ENCODE measurements at regions not wholly inside any gene's neighbourhood (a gene's known extent, or its start where the extent isn't known, plus 50 kb on each side); places are given as distances from the start of the nearest gene placed in this dataset.

DNA sequence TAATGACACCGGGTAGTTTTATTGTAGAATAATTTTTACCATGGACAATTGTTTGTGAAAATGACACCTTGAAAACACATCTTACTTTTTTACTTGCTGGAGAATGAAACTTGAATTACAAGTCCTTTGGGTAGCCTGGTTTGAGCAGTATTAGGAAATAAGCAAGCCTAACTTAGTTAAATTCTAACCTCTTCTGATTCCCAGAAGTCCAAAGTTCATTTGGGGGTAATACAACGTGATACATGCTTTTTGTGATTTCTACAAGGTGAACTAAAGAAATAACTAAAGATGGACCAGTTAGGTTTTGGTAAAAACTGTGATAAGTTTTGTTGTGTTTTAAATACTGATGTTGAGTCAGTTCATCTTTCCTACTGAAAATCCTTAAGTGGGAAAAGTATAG is 135.4 kb upstream of the DMRT1 start:
- Mint-ChIP-seq H3K27ac (peak overlapping the region in 1 of 6 donors; percentile 71), H3K36me3 (peaks cover 0 to 7% (median 0%) of the 10 kb centered on the region in 3 donors), H3K4me3 (peak overlapping the region; percentile 77 to 92 (median 82)), H3K4me1 (peaks cover 11 to 16% of the 10 kb centered on the region in 2 donors), H3K9me3 (no peaks in the 10 kb centered on the region), H3K27me3 (ENCODE audit: low read depth in 3 of 3) (peaks cover 5 to 25% (median 11%) of the 10 kb centered on the region in 3 donors)
- DNase-seq: no peak

DNA sequence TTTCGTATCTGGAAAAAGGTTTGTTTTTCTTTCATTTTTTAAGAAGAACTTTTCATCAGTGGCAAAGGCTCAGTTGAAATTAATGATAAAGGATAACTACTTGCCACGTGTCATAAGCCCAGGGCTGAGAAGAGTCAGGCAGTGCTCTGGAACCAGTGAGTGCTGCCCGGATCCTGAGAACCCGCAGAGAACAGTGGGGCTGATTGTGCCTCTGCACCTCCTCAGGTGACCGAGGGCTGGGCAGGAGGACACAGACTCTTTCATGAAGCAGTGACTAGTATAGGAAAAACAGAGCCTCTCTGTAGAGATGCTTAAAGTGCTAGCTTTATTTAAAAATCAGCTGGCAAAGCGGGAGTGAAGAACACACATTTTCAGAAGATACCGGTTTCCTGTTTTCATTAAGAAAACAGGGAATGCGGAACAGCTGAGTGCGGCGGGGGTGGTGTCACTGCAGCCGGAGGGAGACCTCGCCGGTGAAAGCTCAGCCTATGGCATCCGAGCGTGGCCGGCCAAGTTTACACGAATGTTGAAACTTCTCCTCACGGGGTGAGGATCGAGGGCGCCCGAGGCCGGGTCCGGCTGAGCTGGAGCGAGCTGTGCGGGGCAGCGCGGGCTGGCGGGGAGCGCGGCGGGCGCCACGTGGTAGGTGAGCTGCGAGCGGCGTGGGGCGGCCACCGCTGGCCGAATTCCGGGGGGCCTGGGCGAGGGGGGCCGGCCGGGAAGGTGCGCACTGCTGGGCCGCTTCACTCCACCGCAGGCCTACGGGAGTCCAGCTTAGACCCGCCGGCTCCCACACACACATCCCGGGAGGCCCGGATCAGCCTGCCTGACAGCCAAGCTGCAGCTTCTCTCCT is 134.7 kb upstream of the DMRT1 start:
- Mint-ChIP-seq H3K9me3 (no peaks in the 10 kb centered on the region), H3K4me1 (peaks cover 11 to 16% of the 10 kb centered on the region in 2 donors), H3K27ac (peak overlapping the region in 4 of 6 donors; percentile 6 to 71 (median 40)), H3K27me3 (ENCODE audit: low read depth in 3 of 3) (peaks cover 5 to 25% (median 11%) of the 10 kb centered on the region in 3 donors), H3K4me3 (peak overlapping the region; percentile 77 to 92 (median 82)), H3K36me3 (peaks cover 0 to 7% (median 4%) of the 10 kb centered on the region in 3 donors)
- DNase-seq: peak; percentile 7 to 13 (median 11)

DNA sequence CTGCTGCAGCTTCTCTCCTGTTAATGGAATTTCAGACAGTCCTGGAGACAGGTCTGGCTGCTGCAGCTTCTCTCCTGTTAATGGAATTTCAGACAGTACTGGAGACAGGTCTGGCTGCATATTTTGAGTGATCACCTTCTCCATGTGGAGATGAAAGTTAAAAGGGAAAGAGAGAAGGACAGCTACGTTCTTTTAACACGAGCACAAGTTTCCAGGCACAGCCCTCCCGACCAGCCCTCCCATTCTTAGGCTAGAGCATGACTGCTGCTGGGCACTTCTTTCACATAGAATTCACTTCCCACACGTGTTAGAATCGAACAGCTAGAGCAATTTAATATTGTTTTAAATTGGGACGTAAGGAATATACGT is 133.3 kb upstream of the DMRT1 start:
- Mint-ChIP-seq H3K27ac (no peak overlapping the region), H3K9me3 (no peaks in the 10 kb centered on the region), H3K27me3 (ENCODE audit: low read depth in 3 of 3) (peaks cover 7 to 22% (median 11%) of the 10 kb centered on the region in 3 donors), H3K4me1 (peaks cover 11 to 16% of the 10 kb centered on the region in 2 donors), H3K36me3 (peaks cover 0 to 11% (median 7%) of the 10 kb centered on the region in 3 donors), H3K4me3 (peak overlapping the region in 1 of 5 donors; percentile 64)
- no peak for DNase-seq

DNA sequence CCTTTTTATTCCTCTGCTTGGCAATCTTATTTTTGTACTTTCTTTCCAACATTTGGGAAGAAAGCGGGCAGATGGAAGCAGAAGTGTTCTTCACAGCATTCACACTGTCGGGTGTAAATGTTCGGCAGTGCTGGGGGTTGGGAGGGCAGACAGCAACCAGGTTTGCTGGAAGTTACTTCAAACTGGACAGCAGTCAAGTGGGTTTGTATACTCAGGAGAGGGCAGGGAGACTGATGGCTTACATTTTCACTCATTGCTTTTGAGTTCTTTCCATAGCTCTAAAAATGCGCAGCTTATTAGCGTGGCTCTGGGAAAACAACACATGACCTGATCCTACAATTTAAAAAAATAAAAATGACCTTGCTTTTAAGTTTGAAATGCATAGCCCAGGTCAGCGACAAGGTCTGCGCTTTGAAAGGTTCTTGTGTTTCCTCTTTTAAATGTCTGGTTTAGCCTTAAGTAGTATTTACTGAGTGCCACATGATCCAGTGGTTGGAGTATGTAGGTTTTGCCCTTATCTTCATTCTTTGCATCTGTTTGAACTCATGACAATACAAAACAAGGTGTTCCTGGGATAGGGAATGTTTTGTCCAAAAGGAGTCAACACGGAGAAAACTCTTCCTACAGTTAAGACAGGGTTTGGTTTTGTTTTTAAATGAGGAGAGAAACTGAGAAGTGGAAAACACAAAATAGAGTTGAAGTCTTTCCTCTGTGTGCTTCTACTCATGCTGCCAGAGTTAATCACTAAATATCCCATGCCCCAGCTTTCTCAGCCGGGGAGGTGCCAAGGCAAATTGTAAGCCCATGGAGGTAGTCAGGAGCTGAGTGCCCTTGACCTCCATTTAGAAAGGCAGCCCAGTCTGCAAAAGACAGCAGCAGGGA is 132.7 kb upstream of the DMRT1 start:
- peaks cover 0 to 11% (median 7%) of the 10 kb centered on the region in 3 donors for H3K36me3 Mint-ChIP-seq
- H3K27ac Mint-ChIP-seq: no peak overlapping the region
- H3K9me3 Mint-ChIP-seq: no peaks in the 10 kb centered on the region
- H3K4me3 Mint-ChIP-seq: peak overlapping the region in 1 of 5 donors; percentile 64
- H3K4me1 Mint-ChIP-seq: peaks cover 11 to 16% of the 10 kb centered on the region in 2 donors
- peaks cover 7 to 22% (median 10%) of the 10 kb centered on the region in 3 donors for H3K27me3 Mint-ChIP-seq (ENCODE audit: low read depth in 3 of 3)
- DNase-seq: no peak

GRCh38 chr9:710951-711745 is 130.3 kb upstream of the DMRT1 start:
- no peak for DNase-seq
- H3K4me1 Mint-ChIP-seq: peaks cover 10% of the 10 kb centered on the region in 2 donors
- H3K4me3 Mint-ChIP-seq: no peak overlapping the region
- peaks cover 0 to 11% (median 4%) of the 10 kb centered on the region in 3 donors for H3K36me3 Mint-ChIP-seq
- no peaks in the 10 kb centered on the region for H3K9me3 Mint-ChIP-seq
- no peak overlapping the region for H3K27ac Mint-ChIP-seq
- H3K27me3 Mint-ChIP-seq (ENCODE audit: low read depth in 3 of 3): peaks cover 7 to 18% (median 9%) of the 10 kb centered on the region in 3 donors

DNA sequence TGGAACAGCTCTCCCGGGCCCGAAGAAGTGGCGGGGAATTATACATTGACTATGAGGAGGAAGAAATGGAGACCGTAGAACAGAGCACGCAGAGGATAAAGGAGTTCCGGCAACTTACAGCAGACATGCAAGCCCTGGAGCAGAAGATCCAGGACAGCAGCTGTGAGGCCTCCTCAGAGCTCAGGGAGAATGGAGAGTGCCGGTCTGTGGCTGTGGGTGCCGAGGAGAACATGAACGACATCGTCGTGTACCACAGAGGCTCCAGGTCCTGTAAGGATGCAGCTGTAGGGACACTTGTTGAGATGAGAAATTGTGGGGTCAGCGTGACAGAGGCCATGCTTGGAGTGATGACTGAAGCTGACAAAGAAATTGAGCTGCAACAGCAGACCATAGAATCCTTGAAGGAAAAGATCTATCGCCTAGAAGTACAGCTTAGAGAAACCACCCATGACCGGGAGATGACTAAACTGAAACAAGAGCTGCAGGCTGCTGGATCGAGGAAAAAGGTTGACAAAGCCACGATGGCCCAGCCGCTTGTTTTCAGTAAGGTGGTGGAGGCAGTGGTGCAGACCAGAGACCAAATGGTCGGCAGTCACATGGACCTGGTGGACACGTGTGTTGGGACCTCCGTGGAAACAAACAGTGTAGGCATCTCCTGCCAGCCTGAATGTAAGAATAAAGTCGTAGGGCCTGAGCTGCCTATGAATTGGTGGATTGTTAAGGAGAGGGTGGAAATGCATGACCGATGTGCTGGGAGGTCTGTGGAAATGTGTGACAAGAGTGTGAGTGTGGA is 129.5 kb upstream of the DMRT1 start:
- H3K27me3 Mint-ChIP-seq (ENCODE audit: low read depth in 3 of 3): peaks cover 1 to 12% (median 3%) of the 10 kb centered on the region in 3 donors
- no peak overlapping the region for H3K4me3 Mint-ChIP-seq
- H3K27ac Mint-ChIP-seq: no peak overlapping the region
- H3K36me3 Mint-ChIP-seq: peaks cover 0 to 11% (median 0%) of the 10 kb centered on the region in 3 donors
- DNase-seq: no peak
- no peaks in the 10 kb centered on the region for H3K9me3 Mint-ChIP-seq
- H3K4me1 Mint-ChIP-seq: peaks cover 2% of the 10 kb centered on the region in 2 donors

- Mint-ChIP-seq H3K27ac (no peak overlapping the region), H3K27me3 (ENCODE audit: low read depth in 3 of 3) (peaks cover 1 to 12% (median 5%) of the 10 kb centered on the region in 3 donors), H3K4me1 (peaks cover 0 to 2% of the 10 kb centered on the region in 2 donors), H3K4me3 (no peak overlapping the region), H3K9me3 (no peaks in the 10 kb centered on the region), H3K36me3 (peaks cover 0 to 11% (median 0%) of the 10 kb centered on the region in 3 donors)
- DNase-seq: no peak
Measured at GRCh38 chr9:712643-713042, 128.9 kb upstream of the DMRT1 start.

- DNase-seq: no peak
- peaks cover 1 to 12% (median 5%) of the 10 kb centered on the region in 3 donors for H3K27me3 Mint-ChIP-seq (ENCODE audit: low read depth in 3 of 3)
Measured at GRCh38 chr9:713091-713490, 128.4 kb upstream of the DMRT1 start.

GRCh38 chr9:714675-715074 is 126.8 kb upstream of the DMRT1 start:
- no peaks in the 10 kb centered on the region for H3K4me1 Mint-ChIP-seq
- H3K36me3 Mint-ChIP-seq: peaks cover 0 to 11% (median 0%) of the 10 kb centered on the region in 3 donors
- DNase-seq: no peak
- peak overlapping the region in 1 of 6 donors; percentile 14 for H3K27ac Mint-ChIP-seq
- H3K9me3 Mint-ChIP-seq: no peaks in the 10 kb centered on the region
- H3K4me3 Mint-ChIP-seq: no peak overlapping the region
- H3K27me3 Mint-ChIP-seq (ENCODE audit: low read depth in 3 of 3): peaks cover 1 to 4% (median 2%) of the 10 kb centered on the region in 3 donors

More at GRCh38 chr9:713091-713490, 128.4 kb upstream of the DMRT1 start:
- Mint-ChIP-seq H3K9me3 (no peaks in the 10 kb centered on the region), H3K27ac (no peak overlapping the region), H3K4me3 (no peak overlapping the region), H3K4me1 (peaks cover 0 to 2% of the 10 kb centered on the region in 2 donors), H3K36me3 (peaks cover 0 to 11% (median 0%) of the 10 kb centered on the region in 3 donors)

DNA sequence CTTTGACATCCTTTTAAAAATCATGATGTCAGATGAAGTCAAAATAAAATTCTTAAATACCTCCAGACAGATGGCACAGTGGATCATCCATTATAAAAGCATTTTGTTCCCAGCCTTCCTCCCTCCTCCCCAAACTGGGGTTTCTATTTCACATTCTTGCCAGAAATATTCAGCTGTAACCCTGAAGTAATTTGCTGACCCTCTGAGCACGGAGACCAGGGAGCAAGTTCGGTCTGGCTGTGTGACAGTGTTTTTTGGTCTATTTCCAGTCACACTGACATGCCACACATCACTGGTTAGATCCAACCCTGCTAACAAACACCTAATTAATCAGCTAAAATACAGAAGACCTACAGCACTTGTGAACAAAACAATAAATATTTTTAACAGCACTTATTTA is 126.2 kb upstream of the DMRT1 start:
- peaks cover 1 to 5% (median 2%) of the 10 kb centered on the region in 3 donors for H3K27me3 Mint-ChIP-seq (ENCODE audit: low read depth in 3 of 3)
- H3K27ac Mint-ChIP-seq: no peak overlapping the region

GRCh38 chr9:715743-716400 is 125.6 kb upstream of the DMRT1 start:
- H3K4me3 Mint-ChIP-seq: no peak overlapping the region
- no peak for DNase-seq
- peaks cover 0 to 11% (median 0%) of the 10 kb centered on the region in 3 donors for H3K36me3 Mint-ChIP-seq
- H3K4me1 Mint-ChIP-seq: no peaks in the 10 kb centered on the region
- no peaks in the 10 kb centered on the region for H3K9me3 Mint-ChIP-seq
- H3K27ac Mint-ChIP-seq: no peak overlapping the region
- H3K27me3 Mint-ChIP-seq (ENCODE audit: low read depth in 3 of 3): peaks cover 1 to 7% (median 2%) of the 10 kb centered on the region in 3 donors

More for the DNA sequence above, 126.2 kb upstream of the DMRT1 start:
- Mint-ChIP-seq H3K4me3 (no peak overlapping the region), H3K9me3 (no peaks in the 10 kb centered on the region), H3K36me3 (peaks cover 0 to 11% (median 0%) of the 10 kb centered on the region in 3 donors), H3K4me1 (no peaks in the 10 kb centered on the region)
- no peak for DNase-seq

GRCh38 chr9:717722-718121 is 123.8 kb upstream of the DMRT1 start:
- Mint-ChIP-seq H3K9me3 (no peaks in the 10 kb centered on the region), H3K27me3 (ENCODE audit: low read depth in 3 of 3) (peaks cover 0 to 7% (median 4%) of the 10 kb centered on the region in 3 donors), H3K4me1 (no peaks in the 10 kb centered on the region), H3K4me3 (no peak overlapping the region), H3K36me3 (peaks cover 0 to 3% (median 0%) of the 10 kb centered on the region in 3 donors), H3K27ac (no peak overlapping the region)
- DNase-seq: no peak

All from immature natural killer cell (primary cell).